OCI-LY7 (cell line): ENCODE measurements at regions not wholly inside any gene's neighbourhood (a gene's known extent, or its start where the extent isn't known, plus 50 kb on each side); places are given as distances from the start of the nearest gene placed in this dataset.

Experiments
- CTCF ChIP-seq: fragments of 200-600 bp; sonication (generic); conservative IDR thresholded peaks from 2 replicates; pipeline ENCODE4 v1.5.1; 2014; ENCODE audit warnings: mild to moderate bottlenecking, antibody characterized with exemption, low read length, moderate library complexity, mixed read lengths
- EZH2phosphoT487 ChIP-seq: fragments of 200-600 bp; sonication (generic); IDR thresholded peaks from 2 replicates; pipeline ENCODE4 v1.6.1; 2018; ENCODE audit warnings: low read depth, borderline replicate concordance, mild to moderate bottlenecking, mixed run types, antibody characterized with exemption, low read length, moderate library complexity, mixed read lengths

- TF ChIP-seq CTCF: no peak
- no peak for TF ChIP-seq EZH2phosphoT487
Observed at GRCh38 chr3:43923104-43923882, 232.6 kb downstream of the ABHD5 start.
